Smooth muscle cell (in vitro differentiated cells): ENCODE measurements at regions not wholly inside any gene's neighbourhood (a gene's known extent, or its start where the extent isn't known, plus 50 kb on each side); places are given as distances from the start of the nearest gene placed in this dataset.

Source experiments
- DNase-seq: peaks from one replicate; lab custom pipeline; 2025; ENCODE audit not compliant: unreplicated experiment; lab: John Stamatoyannopoulos, UW
- H2AFZ ChIP-seq: fragments of 200-600 bp; sonication (generic); 2 replicates; pipeline ENCODE4 v1.6.0; 2016; ENCODE audit warnings: antibody characterized with exemption, low read depth, mild to moderate bottlenecking
- H3F3A ChIP-seq: fragments of 200-600 bp; sonication (generic); 2 replicates; pipeline ENCODE4 v1.6.0; 2017; ENCODE audit warnings: antibody characterized with exemption, low read depth
- H3K27ac ChIP-seq: fragments of 200-600 bp; sonication (generic); 2 replicates; pipeline ENCODE4 v1.5.1; 2016; ENCODE audit warnings: low read depth, mild to moderate bottlenecking
- H3K27me3 ChIP-seq: fragments of 200-600 bp; sonication (generic); 2 replicates; pipeline ENCODE4 v1.6.1; 2016; ENCODE audit warnings: low read depth, mild to moderate bottlenecking
- H3K36me3 ChIP-seq: fragments of 200-600 bp; sonication (generic); 2 replicates; pipeline ENCODE4 v1.5.1; 2016; ENCODE audit warnings: low read depth
- H3K4me1 ChIP-seq: fragments of 200-600 bp; sonication (generic); 2 replicates; pipeline ENCODE4 v1.5.1; 2016; ENCODE audit warnings: low read depth
- H3K4me2 ChIP-seq: fragments of 200-600 bp; sonication (generic); 2 replicates; pipeline ENCODE4 v1.6.0; 2016; ENCODE audit warnings: mild to moderate bottlenecking
- H3K4me3 ChIP-seq: fragments of 200-600 bp; sonication (generic); 2 replicates; pipeline ENCODE4 v1.5.1; 2016; ENCODE audit warnings: mild to moderate bottlenecking
- H3K79me2 ChIP-seq: fragments of 200-600 bp; sonication (generic); 2 replicates; pipeline ENCODE4 v1.6.0; 2016; ENCODE audit warnings: low read depth, mild to moderate bottlenecking
- H3K9ac ChIP-seq: fragments of 200-600 bp; sonication (generic); 2 replicates; pipeline ENCODE4 v1.6.0; 2016; ENCODE audit warnings: low read depth
- H3K9me3 ChIP-seq: fragments of 200-600 bp; sonication (generic); replicated peaks from 2 replicates; pipeline ENCODE4 v1.5.1; 2016; ENCODE audit warnings: low read depth
- H4K20me1 ChIP-seq: fragments of 200-600 bp; sonication (generic); 2 replicates; pipeline ENCODE4 v1.6.0; 2016; ENCODE audit warnings: low read depth
- WGBS: methylation state at CpG from one replicate; pipeline ENCODE4 v1.1.7; 2016; ENCODE audit warnings: low lambda C conversion rate; 5-methylcytosine and 5-hydroxymethylcytosine counted together
- TF ChIP-seq, protein P1 (sequence below): fragments of 200-600 bp; sonication (generic); IDR thresholded peaks from 2 replicates; pipeline ENCODE4 v1.5.1; 2017; ENCODE audit warnings: borderline replicate concordance, mild to moderate bottlenecking, antibody characterized with exemption; ENCODE audit not compliant: insufficient read depth, poor library complexity, severe bottlenecking

DNA sequence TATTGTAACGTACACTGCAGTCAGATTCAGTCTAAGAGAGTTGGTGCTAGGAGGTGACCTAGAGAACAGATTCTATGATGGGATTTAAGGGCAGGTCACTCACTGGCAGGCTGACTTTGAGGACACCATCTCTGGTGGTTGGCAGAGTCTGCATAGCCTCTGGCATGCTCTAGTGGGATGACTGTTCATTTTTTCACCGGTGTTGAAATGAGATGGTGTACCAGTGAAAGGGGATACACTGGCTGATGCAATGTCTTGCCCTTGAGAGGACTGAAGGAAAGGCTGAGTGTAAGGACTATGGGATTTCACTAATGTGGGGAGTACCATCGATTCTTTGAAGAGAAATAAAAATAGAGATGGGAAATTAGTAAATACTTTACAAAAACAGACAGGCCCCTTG is 186.9 kb upstream of the PIEZO2 start:
- Histone ChIP-seq H3K9ac (no peak overlapping the region), H3K27me3 (peaks cover 4% of the 10 kb centered on the region), H2AFZ (no peak overlapping the region), H3K4me2 (no peak overlapping the region), H4K20me1 (no peaks in the 10 kb centered on the region), H3K4me3 (no peak overlapping the region), H3F3A (no peaks in the 10 kb centered on the region), H3K36me3 (no peaks in the 10 kb centered on the region), H3K4me1 (no peaks in the 10 kb centered on the region), H3K79me2 (no peaks in the 10 kb centered on the region), H3K9me3 (no peaks in the 10 kb centered on the region), H3K27ac (no peak overlapping the region)
- TF ChIP-seq, protein P1, sequence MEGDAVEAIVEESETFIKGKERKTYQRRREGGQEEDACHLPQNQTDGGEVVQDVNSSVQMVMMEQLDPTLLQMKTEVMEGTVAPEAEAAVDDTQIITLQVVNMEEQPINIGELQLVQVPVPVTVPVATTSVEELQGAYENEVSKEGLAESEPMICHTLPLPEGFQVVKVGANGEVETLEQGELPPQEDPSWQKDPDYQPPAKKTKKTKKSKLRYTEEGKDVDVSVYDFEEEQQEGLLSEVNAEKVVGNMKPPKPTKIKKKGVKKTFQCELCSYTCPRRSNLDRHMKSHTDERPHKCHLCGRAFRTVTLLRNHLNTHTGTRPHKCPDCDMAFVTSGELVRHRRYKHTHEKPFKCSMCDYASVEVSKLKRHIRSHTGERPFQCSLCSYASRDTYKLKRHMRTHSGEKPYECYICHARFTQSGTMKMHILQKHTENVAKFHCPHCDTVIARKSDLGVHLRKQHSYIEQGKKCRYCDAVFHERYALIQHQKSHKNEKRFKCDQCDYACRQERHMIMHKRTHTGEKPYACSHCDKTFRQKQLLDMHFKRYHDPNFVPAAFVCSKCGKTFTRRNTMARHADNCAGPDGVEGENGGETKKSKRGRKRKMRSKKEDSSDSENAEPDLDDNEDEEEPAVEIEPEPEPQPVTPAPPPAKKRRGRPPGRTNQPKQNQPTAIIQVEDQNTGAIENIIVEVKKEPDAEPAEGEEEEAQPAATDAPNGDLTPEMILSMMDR, result no peak
- WGBS, result 90% methylated on average over 3 of the region's 3 CpGs
- DNase-seq, result no peak

DNA sequence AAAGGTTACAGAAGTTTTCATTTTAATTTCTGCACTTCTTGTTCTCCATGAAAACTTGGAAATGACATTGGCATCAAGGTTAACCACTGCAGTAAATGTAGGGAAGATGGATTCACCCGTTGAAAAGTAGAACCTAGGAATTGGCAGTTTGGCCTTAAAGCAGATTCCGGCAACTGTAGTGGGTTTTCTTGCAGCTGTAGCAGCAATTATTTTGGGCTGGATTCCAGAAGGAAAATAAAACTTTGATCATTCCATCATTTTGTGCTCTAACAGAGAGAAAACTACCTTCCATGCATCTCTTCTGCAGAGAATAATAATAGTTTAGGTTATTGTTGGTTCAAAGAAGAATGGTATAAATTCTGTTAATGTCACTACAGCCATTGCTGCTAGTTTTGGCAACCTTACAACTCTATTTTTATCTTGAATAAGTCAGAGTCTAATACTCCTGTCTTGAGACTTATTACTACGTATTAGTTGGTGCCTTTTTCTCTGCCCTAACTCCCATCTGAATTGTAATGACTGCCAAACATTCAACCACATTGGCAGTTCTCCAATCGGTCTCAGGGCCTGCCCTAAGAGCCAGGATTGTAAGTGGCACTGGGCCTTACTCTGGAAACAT is 178.1 kb upstream of the PIEZO2 start:
- Histone ChIP-seq H3K79me2 (no peaks in the 10 kb centered on the region), H3K9me3 (no peaks in the 10 kb centered on the region), H3K4me1 (no peaks in the 10 kb centered on the region), H3K9ac (no peak overlapping the region), H3K4me2 (no peak overlapping the region), H3K36me3 (no peaks in the 10 kb centered on the region), H3F3A (peaks cover 13% of the 10 kb centered on the region), H3K27me3 (peaks cover under 1% of the 10 kb centered on the region), H2AFZ (no peak overlapping the region), H4K20me1 (no peaks in the 10 kb centered on the region), H3K4me3 (no peak overlapping the region), H3K27ac (no peak overlapping the region)
- TF ChIP-seq, protein P1, result no peak
- no peak for DNase-seq
- WGBS, result 88% methylated on average over 4 of the region's 4 CpGs

DNA sequence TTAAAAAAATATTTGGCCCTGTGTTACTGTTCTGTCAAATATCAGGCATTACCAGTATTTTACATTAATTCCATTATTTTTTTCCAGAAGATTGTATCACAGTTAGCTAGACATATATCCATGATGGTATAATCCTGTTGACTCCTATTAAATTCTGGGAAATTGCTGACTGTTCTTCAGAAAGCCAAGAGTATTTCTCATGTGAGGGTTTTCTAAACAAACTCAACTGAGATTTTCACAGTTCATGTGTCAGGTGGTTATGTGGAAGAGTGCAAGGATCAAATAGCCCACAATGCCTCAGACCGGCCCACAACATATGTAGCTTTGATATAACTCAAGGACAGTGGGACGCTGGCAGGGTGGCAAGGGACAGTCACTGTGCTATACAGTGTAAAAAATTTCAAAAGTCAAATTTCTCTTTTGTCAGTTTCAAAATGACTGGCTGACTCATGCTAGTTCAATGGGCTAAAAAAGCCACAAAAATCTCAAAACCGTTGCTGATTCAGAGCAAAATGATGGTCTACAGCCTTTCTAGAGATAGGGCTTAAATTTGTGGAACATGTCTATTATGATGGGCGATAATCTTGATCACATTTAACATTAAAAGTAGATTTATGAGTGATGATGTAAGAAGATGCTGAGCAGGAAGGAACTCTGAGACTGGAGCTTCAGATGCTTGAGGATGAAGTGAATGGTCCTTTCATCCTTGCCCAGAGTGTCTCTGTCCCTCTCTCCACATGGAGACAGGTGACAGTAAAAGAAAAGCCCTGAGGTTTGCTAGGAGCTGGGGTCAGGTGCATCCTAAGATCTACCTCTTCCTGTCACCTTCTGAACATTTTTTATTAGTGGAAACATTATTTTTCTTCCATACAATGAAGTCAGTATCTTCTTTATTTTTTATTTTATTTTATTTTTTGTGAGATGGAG is 175.8 kb upstream of the PIEZO2 start:
- DNase-seq, result no peak

More for the DNA sequence above, 175.8 kb upstream of the PIEZO2 start:
- TF ChIP-seq, protein P1, result no peak
- no peaks in the 10 kb centered on the region for H3K36me3 ChIP-seq
- no peaks in the 10 kb centered on the region for H3K27me3 ChIP-seq
- peaks cover 13% of the 10 kb centered on the region for H3F3A ChIP-seq
- no peaks in the 10 kb centered on the region for H3K9me3 ChIP-seq
- no peaks in the 10 kb centered on the region for H3K79me2 ChIP-seq
- no peaks in the 10 kb centered on the region for H4K20me1 ChIP-seq
- no peak overlapping the region for H3K4me3 ChIP-seq
- H2AFZ ChIP-seq, result no peak overlapping the region
- H3K9ac ChIP-seq, result peak overlapping the region; percentile 31
- WGBS, result 14% methylated on average over 4 of the region's 4 CpGs
- peak overlapping the region; percentile 56 for H3K4me2 ChIP-seq
- no peaks in the 10 kb centered on the region for H3K4me1 ChIP-seq
- H3K27ac ChIP-seq, result peak overlapping the region; percentile 81
